ENCODE measurements at regions not wholly inside any gene's neighbourhood (a gene's known extent, or its start where the extent isn't known, plus 50 kb on each side); places are given as distances from the start of the nearest gene placed in this dataset.

- no peak for DNase-seq
- H3K9me3 ChIP-seq: no peaks in the 10 kb centered on the region
- no peak overlapping the region for H3K4me3 ChIP-seq
- intact Hi-C loops (cut with DNase I): no loop called here
- 87% methylated on average over 11 of the region's 11 CpGs for WGBS, 2 donors
- no peak overlapping the region for H3K27ac ChIP-seq
- H3K27me3 ChIP-seq: no peaks in the 10 kb centered on the region
- H3K4me1 ChIP-seq: no peaks in the 10 kb centered on the region
- H3K36me3 ChIP-seq: no peaks in the 10 kb centered on the region
- TF ChIP-seq POLR2AphosphoS5 (IDR thresholded peaks at IDR 0.05) (no peak), POLR2A (IDR thresholded peaks at IDR 0.05) (no peak), EP300 (IDR thresholded peaks at IDR 0.05) (no peak), CTCF (IDR thresholded peaks at IDR 0.05) (no peak)
Measured at GRCh38 chr1:216926720-216927510, 203.7 kb upstream of the ESRRG start.

DNA sequence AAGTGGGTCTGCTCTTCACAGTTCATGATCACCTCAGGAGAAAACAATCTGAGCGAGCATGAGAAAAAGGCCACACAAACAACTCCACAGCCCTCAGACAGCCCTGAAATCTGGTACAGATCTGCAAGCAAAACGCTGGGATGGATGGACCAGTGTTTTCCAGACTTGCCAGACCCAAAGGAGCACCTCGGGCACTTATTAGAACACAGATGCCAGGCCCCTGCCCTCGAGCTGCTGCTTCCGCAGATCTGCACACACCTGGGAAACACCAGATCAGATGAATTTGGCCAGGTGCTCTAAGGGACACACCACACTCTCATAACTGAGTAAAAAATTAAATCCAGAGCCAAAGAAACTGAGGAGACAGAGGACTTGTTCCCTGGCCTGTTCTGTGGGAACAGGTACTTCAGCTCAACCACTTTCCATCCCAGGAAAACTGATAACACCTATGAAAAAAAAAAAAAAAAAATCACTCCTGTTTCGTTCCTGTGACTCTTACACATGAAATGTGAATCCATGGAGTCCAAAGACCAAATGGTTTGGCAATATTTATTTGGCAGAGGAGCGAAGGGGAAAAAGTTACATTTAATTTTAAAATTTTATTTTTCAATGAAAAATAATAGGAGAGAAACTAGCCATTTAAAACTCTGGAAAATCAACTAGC is 202.9 kb upstream of the ESRRG start:
- Histone ChIP-seq H3K4me3 (no peak overlapping the region), H3K36me3 (no peaks in the 10 kb centered on the region), H3K4me1 (no peaks in the 10 kb centered on the region), H3K9me3 (no peaks in the 10 kb centered on the region), H3K27me3 (no peaks in the 10 kb centered on the region), H3K27ac (no peak overlapping the region)
- TF ChIP-seq POLR2AphosphoS5 (IDR thresholded peaks at IDR 0.05) (no peak), POLR2A (IDR thresholded peaks at IDR 0.05) (no peak), CTCF (IDR thresholded peaks at IDR 0.05) (no peak), EP300 (IDR thresholded peaks at IDR 0.05) (no peak)
- intact Hi-C loops (cut with DNase I): no loop called here
- no peak for DNase-seq
- 87 to 88% methylated on average over 7 of the region's 7 CpGs for WGBS, 2 donors

DNA sequence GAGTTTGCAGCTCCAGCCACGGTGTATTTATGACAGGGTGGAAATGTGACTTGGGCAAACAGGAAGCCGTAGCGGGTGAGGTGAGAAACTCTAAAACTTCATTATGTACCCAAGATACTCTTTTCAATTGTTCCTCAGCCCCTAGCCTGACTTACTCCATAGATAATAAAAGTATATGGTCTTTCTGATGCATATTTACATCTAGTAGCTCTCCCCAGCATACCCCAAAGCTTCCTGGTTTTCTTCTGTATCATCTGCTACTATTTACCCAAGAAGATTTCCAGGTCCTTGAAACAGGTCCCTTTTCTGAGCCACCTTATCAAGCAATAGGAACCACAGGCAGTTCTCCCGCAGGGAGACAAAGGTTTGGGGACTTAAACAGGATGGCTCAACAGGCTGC is 201.5 kb upstream of the ESRRG start:
- intact Hi-C loops (cut with DNase I): no loop called here
- 23 to 58% methylated on average over 4 of the region's 4 CpGs for WGBS, 2 donors

DNA sequence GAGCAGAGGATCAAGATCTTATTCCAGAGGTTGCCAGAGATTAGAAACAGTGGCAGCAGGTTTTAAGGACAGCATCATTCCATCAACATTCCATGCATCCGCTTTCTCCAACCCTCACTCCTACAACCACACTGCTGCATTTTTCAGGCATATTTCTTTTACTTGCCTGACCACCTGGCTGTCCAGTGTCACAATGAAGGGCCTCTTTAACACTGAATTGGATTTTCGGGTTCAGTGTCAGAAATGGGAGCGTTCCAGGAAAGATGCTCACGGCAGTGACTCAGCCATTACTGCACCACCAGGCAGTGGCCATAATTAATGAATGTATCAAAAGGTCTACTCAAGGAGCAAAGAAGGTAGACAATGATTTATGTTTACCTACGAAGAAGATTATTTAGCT is 200.4 kb upstream of the ESRRG start:
- DNase-seq: no peak
- Histone ChIP-seq H3K36me3 (no peaks in the 10 kb centered on the region), H3K27me3 (no peaks in the 10 kb centered on the region), H3K27ac (no peak overlapping the region), H3K9me3 (no peaks in the 10 kb centered on the region), H3K4me3 (no peak overlapping the region), H3K4me1 (no peaks in the 10 kb centered on the region)
- TF ChIP-seq POLR2A (IDR thresholded peaks at IDR 0.05) (no peak), POLR2AphosphoS5 (IDR thresholded peaks at IDR 0.05) (no peak), CTCF (IDR thresholded peaks at IDR 0.05) (no peak), EP300 (IDR thresholded peaks at IDR 0.05) (no peak)
- intact Hi-C loops (cut with DNase I): no loop called here
- WGBS, 2 donors: 92 to 95% methylated on average over 5 of the region's 5 CpGs

More for the DNA sequence above, 201.5 kb upstream of the ESRRG start:
- Histone ChIP-seq H3K9me3 (no peaks in the 10 kb centered on the region), H3K4me3 (no peak overlapping the region), H3K27me3 (no peaks in the 10 kb centered on the region), H3K36me3 (no peaks in the 10 kb centered on the region), H3K27ac (no peak overlapping the region), H3K4me1 (no peaks in the 10 kb centered on the region)
- TF ChIP-seq POLR2A (IDR thresholded peaks at IDR 0.05) (no peak), POLR2AphosphoS5 (IDR thresholded peaks at IDR 0.05) (no peak), EP300 (IDR thresholded peaks at IDR 0.05) (no peak), CTCF (IDR thresholded peaks at IDR 0.05) (no peak)
- DNase-seq: no peak
